NCI-H2171 (cell line): ENCODE measurements at regions not wholly inside any gene's neighbourhood (a gene's known extent, or its start where the extent isn't known, plus 50 kb on each side); places are given as distances from the start of the nearest gene placed in this dataset.

ENCODE experiments used
- DNase-seq: peaks from one replicate; lab custom pipeline; 2025; lab: John Stamatoyannopoulos, UW

- DNase-seq = no peak
Observed at GRCh38 chr3:180341516-180341915, 260.4 kb upstream of the TTC14 start.

GRCh38 chr3:180351601-180352000 is 250.4 kb upstream of the TTC14 start:
- DNase-seq = no peak

GRCh38 chr3:180352261-180352660 is 249.7 kb upstream of the TTC14 start:
- no peak for DNase-seq

DNA sequence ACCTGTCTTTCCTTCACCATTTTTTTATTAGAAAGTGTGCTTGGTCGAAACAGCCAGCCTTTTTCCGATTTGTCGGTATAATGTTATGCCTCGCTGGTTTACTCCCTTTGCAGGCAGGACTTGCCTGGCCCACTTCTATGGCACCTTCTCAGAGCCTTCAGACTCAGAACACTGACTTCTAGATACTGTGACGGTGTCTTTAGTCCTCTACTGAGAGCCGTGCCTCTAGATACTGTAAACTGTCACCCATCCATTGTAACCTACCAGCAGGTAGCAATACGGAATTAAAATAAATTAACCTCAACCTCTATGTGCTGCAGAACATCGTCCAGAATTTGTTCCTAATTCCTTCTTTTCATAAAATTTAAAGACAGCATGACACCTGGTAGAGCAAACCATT is 247.7 kb upstream of the TTC14 start:
- no peak for DNase-seq

GRCh38 chr3:180358179-180358578 is 243.8 kb upstream of the TTC14 start:
- no peak for DNase-seq

DNA sequence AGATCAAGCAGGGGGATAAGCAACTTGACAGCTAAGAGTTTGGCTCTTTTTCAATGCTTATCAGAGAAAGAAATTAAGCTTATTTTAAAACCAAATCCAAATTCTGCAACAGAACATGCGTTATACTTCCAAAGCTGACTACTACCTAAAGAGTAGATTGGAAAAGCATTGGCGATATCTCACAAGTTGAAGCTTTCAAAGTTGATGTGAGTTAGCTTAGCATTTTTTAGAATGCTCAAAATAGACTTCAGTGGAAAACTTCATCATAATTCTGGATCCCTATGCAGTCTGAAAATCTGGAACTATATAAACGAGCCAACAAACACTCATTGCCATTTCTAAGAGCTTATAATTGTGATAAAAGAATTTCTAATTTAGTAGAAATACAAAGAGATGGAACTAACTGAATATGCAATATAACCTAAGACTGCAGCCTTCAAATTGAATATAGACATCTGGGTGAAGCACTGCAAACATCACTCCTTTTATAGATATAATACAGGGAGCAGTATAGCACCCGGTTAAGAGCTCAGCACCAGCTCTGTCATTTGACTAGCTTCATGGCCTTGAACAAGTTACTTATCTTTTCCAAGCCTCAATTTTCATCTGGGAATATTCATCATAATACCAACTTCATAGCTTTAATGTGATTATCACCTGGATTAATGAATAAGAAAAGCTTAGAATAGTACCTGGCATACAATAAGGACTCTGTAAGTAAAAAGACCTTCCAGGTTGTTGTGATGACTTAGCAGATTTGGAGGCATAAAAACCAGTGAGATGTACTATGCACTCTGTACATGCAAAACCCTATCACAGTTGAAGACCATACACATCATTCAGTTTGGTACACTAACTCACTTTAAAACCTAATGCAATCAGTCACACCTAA is 242.7 kb upstream of the TTC14 start:
- DNase-seq = no peak

DNA sequence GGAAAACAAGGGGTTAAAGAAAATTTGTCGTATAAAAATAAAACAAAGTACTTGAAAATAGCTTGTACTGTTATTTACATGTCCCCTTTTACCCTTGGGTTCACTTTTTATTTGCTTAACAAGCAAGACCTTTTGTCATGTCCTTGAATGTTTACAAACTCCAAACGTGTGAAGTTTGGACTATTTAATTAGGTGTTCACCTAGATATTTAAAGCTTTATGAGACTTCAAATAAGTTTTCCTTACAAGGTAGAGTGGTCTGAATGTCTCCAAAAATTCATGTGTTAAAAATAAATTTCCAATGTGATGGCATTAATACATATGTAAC is 242.0 kb upstream of the TTC14 start:
- DNase-seq = no peak

- no peak for DNase-seq
Observed at GRCh38 chr3:180362081-180362480, 239.9 kb upstream of the TTC14 start.

DNA sequence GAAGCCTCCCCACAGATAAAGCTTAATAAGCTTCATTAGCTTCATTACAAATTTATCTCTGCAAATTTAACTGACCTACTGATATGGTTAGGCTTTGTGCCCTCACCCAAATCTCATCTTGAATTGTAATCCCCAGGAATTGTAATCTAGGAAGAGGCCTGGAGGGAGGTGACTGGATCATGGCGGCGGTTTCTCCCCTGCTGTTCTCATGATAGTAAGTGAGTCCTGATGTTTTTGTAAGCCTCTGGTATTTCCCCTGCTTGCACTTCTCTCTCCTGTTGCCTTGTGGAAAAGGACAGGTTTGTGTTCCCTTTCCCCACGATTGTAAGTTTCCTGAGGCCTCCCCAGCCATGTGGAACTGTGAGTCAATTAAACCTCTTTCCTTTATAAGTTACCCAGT is 226.1 kb upstream of the TTC14 start:
- no peak for DNase-seq

DNA sequence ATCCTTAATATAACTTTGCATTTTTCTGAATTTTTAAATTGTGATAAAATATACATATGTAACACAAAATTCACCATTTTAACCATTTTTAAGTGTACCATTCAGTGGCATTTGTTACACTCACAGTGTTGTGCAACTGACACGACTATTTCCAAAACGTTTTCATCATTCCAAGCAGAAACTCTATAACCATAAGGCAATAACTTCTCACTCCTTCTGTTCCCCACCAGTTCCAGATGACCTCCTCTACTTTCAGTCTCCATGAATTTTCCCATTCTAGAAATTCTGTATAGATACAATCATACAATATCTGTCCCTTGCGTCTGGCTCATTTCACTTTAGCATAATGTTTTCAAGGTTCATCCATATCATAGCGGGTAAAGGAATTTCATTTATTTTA is 223.5 kb upstream of the TTC14 start:
- DNase-seq = no peak

- no peak for DNase-seq
Observed at GRCh38 chr3:180382638-180383180, 219.3 kb upstream of the TTC14 start.

DNA sequence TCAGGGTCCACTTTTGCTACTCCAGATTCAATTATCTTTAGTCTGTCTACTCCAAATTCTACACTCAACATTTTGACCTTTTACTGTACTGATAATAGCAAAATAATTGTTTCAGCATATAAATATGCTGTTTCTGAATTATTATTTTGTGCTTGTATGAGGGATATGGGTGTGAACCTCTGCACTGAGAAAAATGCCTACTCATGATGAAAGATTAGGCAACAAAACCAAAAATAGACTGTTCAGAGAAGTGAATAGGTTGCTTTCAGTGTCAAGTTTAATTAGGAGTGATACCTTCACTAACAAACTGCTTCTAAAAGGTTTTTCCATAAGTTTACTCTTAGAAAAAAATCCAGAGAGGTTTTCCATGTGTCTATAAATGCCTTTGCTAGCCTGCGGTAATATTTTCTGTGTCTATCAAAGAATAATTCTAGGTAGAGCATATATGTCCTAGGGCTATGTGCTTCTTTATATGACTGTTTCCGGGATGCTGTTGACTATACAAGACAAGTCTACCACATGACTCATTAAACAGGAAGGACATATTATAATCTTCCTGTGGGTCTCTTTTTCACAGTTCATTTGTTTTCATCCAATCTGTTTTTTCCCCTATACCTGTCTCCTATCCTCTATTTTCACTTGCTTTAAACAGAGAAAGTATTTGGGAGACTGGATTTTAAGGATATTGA is 218.5 kb upstream of the TTC14 start:
- DNase-seq = no peak

- no peak for DNase-seq
Observed at GRCh38 chr3:180390313-180390712, 211.7 kb upstream of the TTC14 start.

GRCh38 chr3:180391001-180391400 is 211.0 kb upstream of the TTC14 start:
- DNase-seq = no peak

DNA sequence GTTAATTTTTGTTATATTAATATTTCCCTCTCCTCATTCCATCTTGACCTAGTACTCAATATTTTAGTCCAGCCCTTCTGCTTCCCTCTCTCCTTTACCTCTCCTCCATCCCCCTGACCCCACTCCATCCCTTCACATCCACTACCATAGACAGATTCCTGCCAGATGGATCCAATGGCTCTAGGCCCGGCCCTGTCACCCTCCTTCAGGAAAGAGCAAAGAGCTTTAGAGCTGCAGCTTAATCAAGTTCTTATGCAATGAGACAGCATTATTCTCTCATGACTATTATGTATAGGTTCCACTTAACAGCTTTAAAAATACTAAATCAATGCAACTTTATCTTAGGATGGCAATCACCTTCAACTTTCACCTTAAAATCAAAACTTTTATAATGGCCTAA is 200.7 kb upstream of the TTC14 start:
- DNase-seq = no peak

GRCh38 chr3:180402471-180403073 is 199.4 kb upstream of the TTC14 start:
- no peak for DNase-seq

DNA sequence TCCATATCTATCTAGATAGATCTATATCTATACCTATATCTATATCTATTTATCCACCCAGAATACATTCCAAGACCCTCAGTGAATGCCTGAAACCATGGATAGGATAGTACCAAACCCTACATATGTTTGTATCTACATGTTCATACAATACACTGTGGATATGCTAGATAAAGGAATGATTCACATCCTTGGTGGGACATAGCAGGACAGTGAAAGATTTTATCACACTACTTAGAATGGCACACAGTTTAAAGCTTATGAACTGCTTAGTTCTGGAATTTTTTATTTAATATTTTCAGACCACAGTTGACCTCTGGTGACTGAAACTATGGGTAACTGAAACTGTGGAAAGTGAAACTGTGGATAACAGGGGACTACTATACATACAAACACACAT is 198.8 kb upstream of the TTC14 start:
- DNase-seq = no peak

GRCh38 chr3:180408654-180409053 is 193.3 kb upstream of the TTC14 start:
- DNase-seq = no peak

- DNase-seq = no peak
Observed at GRCh38 chr3:180409170-180409569, 192.8 kb upstream of the TTC14 start.

GRCh38 chr3:180409883-180410282 is 192.1 kb upstream of the TTC14 start:
- DNase-seq = no peak

DNA sequence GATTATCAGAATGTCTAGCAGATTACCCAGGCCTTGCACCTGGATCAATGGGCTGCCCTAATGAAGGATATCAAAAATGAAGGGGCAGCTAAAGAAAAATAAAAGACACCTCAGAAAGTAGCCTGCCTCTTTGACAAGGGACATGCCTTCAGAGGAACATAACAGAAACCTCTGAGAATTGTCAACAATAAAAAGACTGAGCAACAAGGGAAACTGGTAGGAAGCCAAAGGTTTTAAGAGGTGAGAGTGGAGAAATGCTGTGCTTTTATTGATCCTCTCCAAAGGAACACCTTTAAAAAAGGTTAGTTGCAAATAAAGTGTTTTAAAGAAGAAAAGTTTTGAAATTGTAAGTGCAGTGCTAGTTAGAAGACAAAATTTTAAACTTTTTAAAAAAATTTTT is 187.8 kb upstream of the TTC14 start:
- DNase-seq = no peak

DNA sequence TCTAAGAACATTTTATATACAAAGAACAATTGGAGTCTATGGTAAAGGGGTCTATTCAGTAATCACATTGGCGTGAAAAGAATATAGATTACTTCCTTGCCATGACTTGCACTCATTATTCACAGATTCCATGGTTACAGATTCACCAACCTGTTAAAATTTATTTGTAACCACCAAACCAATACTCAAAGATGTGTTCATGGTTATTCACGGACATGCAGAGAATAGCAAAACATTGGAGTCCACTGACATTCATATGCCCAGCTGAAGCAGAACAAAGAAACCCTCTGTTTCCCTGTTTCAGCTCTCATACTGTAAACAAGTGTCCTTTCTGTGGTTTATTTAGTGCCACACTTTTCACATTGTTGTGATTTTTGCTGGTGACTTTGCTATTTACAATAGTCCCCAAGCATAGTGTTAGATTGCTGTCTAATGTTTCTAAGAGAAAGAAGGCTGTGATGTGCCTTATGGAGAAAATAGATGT is 185.8 kb upstream of the TTC14 start:
- no peak for DNase-seq

- no peak for DNase-seq
Observed at GRCh38 chr3:180417241-180417640, 184.7 kb upstream of the TTC14 start.
